ENCODE measurements at regions not wholly inside any gene's neighbourhood (a gene's known extent, or its start where the extent isn't known, plus 50 kb on each side); places are given as distances from the start of the nearest gene placed in this dataset.
"Not testable (repeated sequence)": the region's sequence is repeated elsewhere in the genome, so short reads cannot be mapped to it uniquely, and the experiment has no call there.

DNA sequence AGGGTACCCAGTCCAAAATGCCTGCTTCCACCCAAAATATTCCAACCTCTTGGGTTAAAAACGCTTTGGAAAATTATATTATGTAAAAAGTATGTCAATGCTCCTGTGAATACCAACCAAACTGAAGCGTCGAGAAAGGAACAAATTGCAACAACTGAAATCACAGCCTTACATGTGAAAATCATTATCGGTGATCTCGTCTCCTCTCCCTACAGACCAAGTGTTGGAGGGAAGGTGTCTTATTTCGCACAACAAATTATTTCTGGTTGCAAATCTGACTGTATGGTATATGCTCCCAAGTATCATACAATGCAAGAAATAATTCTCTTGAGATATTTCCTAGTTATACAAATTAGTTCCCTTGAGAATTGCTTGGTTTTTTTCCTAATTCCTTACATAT lies 89.3 kb upstream of the CDYL2 start:
- TF ChIP-seq, protein P1, sequence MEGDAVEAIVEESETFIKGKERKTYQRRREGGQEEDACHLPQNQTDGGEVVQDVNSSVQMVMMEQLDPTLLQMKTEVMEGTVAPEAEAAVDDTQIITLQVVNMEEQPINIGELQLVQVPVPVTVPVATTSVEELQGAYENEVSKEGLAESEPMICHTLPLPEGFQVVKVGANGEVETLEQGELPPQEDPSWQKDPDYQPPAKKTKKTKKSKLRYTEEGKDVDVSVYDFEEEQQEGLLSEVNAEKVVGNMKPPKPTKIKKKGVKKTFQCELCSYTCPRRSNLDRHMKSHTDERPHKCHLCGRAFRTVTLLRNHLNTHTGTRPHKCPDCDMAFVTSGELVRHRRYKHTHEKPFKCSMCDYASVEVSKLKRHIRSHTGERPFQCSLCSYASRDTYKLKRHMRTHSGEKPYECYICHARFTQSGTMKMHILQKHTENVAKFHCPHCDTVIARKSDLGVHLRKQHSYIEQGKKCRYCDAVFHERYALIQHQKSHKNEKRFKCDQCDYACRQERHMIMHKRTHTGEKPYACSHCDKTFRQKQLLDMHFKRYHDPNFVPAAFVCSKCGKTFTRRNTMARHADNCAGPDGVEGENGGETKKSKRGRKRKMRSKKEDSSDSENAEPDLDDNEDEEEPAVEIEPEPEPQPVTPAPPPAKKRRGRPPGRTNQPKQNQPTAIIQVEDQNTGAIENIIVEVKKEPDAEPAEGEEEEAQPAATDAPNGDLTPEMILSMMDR (IDR thresholded peaks at IDR 0.05; ENCODE audit: low read depth, low read length): no peak
- in situ Hi-C loops (cut with HindIII; ENCODE audit: low sequenced_read_pairs): no loop called here
- no peak overlapping the region for H3K4me3 ChIP-seq (ENCODE audit: low read depth, low read length)
- DNase-seq (ENCODE audit: low read depth, low spot score): no peak

DNA sequence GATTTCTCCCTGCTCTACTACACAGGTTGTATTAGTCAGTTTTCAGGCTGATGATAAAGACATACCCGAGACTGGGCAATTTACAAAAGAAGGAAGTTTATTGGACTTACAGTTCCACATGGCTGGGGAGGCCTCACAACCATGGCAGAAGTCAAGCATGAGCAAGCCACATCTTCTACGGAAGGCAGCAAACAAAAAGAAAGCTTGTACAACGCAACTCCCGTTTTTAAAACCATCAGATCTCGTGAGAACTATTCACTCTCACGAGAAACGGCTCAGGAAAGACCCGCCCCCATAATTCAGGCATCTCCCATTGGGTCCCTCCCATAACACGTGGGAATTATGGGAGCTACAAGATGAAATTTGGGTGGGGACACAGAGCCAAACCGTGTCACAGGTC lies 88.0 kb upstream of the CDYL2 start:
- in situ Hi-C loops (cut with HindIII; ENCODE audit: low sequenced_read_pairs); DNase-seq (ENCODE audit: low read depth, low spot score); H3K4me3 ChIP-seq (ENCODE audit: low read depth, low read length): not testable (repeated sequence)

DNA sequence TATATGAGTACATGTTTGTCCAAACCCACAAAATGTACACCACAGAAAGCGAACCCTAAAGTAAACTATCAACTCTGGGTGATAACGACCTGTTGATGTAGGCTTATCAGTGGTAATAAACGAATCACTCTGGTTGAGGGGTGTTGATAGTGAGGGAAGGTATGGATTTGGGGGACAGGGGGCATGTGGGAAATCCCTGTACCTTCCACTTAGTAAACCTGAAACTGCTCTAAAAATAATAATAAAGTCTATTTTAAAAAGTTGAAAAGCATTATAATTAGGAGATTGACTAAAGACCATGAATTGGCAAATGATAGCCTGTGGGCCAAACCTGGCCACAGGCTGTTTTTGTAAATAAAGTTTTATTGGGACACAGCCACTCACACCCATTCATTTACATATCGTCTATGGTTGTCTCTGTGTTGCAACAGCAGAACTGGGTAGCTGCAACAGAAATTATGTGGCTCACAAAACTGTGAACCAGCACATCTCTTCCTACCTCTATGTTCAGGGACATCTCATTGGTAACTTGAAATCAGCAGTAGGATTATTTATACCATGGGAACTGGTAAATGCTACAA lies 85.5 kb upstream of the CDYL2 start:
- no peak overlapping the region for H3K4me3 ChIP-seq (ENCODE audit: low read depth, low read length)
- no peak for DNase-seq (ENCODE audit: low read depth, low spot score)
- in situ Hi-C loops (cut with HindIII; ENCODE audit: low sequenced_read_pairs): no loop called here
- TF ChIP-seq, protein P1 (IDR thresholded peaks at IDR 0.05; ENCODE audit: low read depth, low read length): no peak

DNA sequence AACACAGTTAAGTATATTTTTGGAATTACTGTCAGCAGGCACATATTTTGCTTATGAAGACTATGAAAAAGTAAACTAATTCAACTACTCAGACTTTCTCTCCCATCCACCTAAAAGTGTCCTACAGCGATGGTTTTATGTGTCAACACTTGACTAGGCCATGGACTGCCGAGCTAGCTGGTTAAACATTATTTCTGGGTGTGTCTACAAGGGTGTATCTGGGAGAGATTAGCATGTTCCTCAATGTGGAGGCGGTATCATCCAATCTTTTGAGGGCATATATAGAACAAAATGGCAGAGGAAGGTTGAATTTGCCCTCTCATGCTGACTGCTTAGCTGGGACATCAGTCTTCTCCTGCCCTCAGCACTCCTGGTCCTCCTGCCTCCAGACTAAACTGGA lies 82.7 kb upstream of the CDYL2 start:
- in situ Hi-C loops (cut with HindIII; ENCODE audit: low sequenced_read_pairs): no loop called here
- no peak overlapping the region for H3K4me3 ChIP-seq (ENCODE audit: low read depth, low read length)
- TF ChIP-seq, protein P1 (IDR thresholded peaks at IDR 0.05; ENCODE audit: low read depth, low read length): no peak
- DNase-seq (ENCODE audit: low read depth, low spot score): no peak

DNA sequence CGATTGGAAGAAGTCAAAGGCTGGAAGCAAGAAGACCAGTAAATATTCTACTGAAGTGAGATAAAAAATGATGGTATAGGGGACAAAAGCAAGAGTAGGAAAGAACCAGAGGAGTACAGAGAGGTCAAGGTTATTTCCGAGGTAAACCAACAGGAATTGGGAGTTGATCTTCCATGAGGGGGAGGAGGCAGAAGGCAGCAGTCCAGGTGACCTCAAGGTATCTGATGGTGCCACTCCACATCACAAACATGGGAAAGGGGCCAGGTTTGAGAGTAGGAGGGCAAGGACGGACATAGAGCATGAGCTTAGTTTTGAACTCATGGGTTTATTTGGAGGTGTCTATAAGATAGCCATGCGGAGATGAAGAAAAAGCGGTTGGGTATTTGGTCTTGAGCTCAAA lies 79.4 kb upstream of the CDYL2 start:
- TF ChIP-seq, protein P1 (IDR thresholded peaks at IDR 0.05; ENCODE audit: low read depth, low read length): no peak
- no peak overlapping the region for H3K4me3 ChIP-seq (ENCODE audit: low read depth, low read length)
- DNase-seq (ENCODE audit: low read depth, low spot score): no peak
- in situ Hi-C loops (cut with HindIII; ENCODE audit: low sequenced_read_pairs): no loop called here

DNA sequence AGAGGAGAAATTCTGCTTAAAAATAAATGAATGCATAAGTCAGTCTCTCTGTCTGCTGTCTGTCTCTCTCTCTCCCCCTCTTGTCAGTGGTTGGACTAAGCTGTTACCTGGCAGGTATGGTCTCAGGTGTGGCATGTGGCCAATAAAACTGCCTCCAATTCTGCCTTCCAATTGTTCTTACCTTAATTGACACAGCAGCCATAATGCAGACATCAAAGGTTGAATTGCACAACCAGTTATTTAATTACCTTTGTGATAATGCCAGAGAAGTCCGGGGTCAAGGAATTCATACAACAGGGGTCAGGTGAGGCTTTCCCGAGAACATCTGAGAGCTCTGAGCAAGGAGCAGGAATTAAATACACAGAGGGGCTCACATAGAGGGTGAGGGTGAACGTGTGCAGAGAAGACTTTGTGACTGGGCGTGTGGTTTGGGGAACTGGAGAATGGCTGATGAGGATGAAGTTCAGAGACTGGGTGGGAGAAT lies 78.8 kb upstream of the CDYL2 start:
- TF ChIP-seq, protein P1 (IDR thresholded peaks at IDR 0.05; ENCODE audit: low read depth, low read length): no peak
- H3K4me3 ChIP-seq (ENCODE audit: low read depth, low read length): no peak overlapping the region
- in situ Hi-C loops (cut with HindIII; ENCODE audit: low sequenced_read_pairs): no loop called here
- no peak for DNase-seq (ENCODE audit: low read depth, low spot score)

DNA sequence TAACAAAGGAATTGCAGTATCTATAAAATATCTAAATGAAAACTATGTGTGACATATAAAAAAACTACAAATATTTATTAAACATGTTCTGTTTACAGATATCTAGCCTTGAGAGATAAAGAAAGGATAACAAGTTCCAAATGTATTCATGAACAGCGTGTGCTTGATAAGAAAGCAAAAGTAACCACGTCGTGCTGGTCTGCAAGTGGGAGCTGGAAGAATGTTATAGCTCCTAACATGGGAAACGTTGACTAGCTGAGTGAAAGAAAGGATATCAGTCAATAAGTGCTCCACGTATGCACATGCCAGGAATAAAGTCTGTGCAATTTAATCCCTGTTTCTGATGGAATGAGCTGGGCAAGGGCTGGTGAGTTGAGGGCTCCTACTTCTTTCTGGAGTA lies 71.2 kb upstream of the CDYL2 start:
- H3K4me3 ChIP-seq (ENCODE audit: low read depth, low read length): no peak overlapping the region
- no peak for DNase-seq (ENCODE audit: low read depth, low spot score)
- TF ChIP-seq, protein P1 (IDR thresholded peaks at IDR 0.05; ENCODE audit: low read depth, low read length): no peak
- in situ Hi-C loops (cut with HindIII; ENCODE audit: low sequenced_read_pairs): no loop called here

All from astrocyte of the spinal cord (primary cell).